Upper lobe of right lung (tissue), 1 donor: ENCODE measurements at regions not wholly inside any gene's neighbourhood (a gene's known extent, or its start where the extent isn't known, plus 50 kb on each side); places are given as distances from the start of the nearest gene placed in this dataset.
A peak's percentile ranks its signal among the peaks of the same experiment; 100 is the strongest.
"Not testable (repeated sequence)": the region's sequence is repeated elsewhere in the genome, so short reads cannot be mapped to it uniquely, and the experiment has no call there.

Source experiments
- ATAC-seq: fragments of 200-7000 bp; cut with Tn5 transposase; one replicate; pipeline ENCODE4 v1.9.1; 2020; ENCODE audit warnings: mild to moderate bottlenecking, moderate library complexity
- DNase-seq: peaks from one replicate; pipeline ENCODE4 v3.0.0-alpha.2; 2020
- H3K27ac ChIP-seq: fragments of 200-600 bp; one replicate; pipeline ENCODE4 v1.8.0; 2022
- H3K27me3 ChIP-seq: fragments of 200-600 bp; one replicate; pipeline ENCODE4 v1.8.0; 2022; ENCODE audit warnings: mild to moderate bottlenecking
- H3K36me3 ChIP-seq: fragments of 200-600 bp; one replicate; pipeline ENCODE4 v1.8.0; 2022
- H3K4me1 ChIP-seq: fragments of 200-600 bp; one replicate; pipeline ENCODE4 v1.8.0; 2022
- H3K4me3 ChIP-seq: fragments of 200-600 bp; one replicate; pipeline ENCODE4 v1.8.0; 2022; ENCODE audit warnings: mild to moderate bottlenecking
- H3K9me3 ChIP-seq: fragments of 200-600 bp; one replicate; pipeline ENCODE4 v1.8.0; 2022
- intact Hi-C: fragments of 100-400 bp; cut with DNase I; formaldehyde crosslinking; loops from one replicate; pipeline ENCODE4 v1.11.0; 2022
- TF ChIP-seq, protein P1 (sequence below): fragments of 200-600 bp; IDR thresholded peaks from one replicate; pipeline ENCODE4 v1.8.0; 2022; ENCODE audit warnings: antibody characterized with exemption
- donor health status: DM: no; HTN: yes; CAD: no; lungs with severe emphysema.

DNA sequence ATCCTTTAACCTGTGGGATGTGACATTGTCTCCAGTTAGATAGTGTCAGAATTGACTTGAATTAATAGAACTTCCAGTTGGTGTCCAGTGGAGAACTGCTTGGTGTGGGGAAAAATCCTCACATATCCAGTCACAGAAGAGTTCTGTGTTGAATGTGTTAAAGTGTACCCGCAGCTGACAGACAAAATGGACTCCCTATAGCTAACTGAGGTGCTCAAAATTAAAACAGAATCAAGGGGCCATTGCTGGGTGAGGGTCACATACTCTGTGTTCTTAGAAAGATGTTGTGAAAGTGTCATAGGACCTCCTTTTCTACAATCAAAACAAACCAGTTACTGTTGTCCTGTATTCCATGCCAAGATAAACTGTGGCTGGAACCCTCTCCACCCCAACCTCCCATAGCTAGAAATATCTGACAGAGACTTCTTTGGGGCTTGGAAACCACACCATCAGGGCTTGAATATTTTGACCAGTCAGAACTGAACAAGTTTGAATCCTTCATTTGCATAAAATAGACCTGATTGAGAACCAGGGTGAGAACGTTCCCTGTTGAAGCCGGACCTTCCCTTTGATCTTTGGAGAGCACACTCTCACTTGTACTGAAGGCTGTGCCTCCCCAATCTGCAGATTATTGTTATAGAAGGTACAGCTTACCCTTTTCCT is 164.0 kb upstream of the ZNF608 start:
- H3K4me1 ChIP-seq = peaks cover 37% of the 10 kb centered on the region
- H3K36me3 ChIP-seq = no peaks in the 10 kb centered on the region
- no peak overlapping the region for H3K4me3 ChIP-seq
- intact Hi-C loops = no loop called here
- no peaks in the 10 kb centered on the region for H3K9me3 ChIP-seq
- ATAC-seq (no peak), DNase-seq (no peak)
- no peak overlapping the region for H3K27ac ChIP-seq
- TF ChIP-seq, protein P1, sequence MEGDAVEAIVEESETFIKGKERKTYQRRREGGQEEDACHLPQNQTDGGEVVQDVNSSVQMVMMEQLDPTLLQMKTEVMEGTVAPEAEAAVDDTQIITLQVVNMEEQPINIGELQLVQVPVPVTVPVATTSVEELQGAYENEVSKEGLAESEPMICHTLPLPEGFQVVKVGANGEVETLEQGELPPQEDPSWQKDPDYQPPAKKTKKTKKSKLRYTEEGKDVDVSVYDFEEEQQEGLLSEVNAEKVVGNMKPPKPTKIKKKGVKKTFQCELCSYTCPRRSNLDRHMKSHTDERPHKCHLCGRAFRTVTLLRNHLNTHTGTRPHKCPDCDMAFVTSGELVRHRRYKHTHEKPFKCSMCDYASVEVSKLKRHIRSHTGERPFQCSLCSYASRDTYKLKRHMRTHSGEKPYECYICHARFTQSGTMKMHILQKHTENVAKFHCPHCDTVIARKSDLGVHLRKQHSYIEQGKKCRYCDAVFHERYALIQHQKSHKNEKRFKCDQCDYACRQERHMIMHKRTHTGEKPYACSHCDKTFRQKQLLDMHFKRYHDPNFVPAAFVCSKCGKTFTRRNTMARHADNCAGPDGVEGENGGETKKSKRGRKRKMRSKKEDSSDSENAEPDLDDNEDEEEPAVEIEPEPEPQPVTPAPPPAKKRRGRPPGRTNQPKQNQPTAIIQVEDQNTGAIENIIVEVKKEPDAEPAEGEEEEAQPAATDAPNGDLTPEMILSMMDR = no peak
- H3K27me3 ChIP-seq = no peaks in the 10 kb centered on the region

DNA sequence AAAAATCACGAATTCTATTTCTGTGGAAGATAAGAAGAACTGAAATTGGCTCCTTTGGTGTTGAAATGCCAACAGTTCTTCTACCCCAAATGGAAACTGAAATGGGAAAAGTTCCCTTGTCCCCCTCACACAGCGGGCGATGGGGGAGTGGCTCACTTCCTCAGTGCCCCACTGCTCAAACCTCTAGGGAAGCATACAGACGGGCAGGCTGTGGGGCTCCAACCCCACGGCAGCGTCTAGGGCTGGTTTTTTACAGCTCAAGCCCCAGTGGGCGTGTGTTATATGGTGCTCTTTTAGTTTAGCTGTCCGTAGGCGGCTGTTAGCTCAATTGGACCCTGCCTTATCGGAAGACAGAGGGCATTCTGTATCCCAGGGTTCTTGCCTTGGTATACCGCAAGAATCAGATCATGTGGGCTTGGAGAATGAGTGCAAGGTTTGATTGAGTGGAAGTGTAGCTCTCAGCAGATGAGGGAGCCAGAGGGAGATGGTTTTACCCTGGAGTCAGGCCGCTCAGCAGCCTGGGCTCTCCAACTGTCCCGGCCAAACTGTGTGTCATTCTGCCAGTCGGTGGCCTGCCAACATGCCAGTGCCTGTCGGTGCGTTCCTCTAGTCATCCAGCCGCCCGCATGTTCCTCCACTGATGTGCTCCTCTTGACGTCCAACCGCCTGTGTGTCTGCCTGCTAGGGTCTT is 166.3 kb upstream of the ZNF608 start:
- TF ChIP-seq, protein P1 = no peak
- H3K27ac ChIP-seq = no peak overlapping the region

DNA sequence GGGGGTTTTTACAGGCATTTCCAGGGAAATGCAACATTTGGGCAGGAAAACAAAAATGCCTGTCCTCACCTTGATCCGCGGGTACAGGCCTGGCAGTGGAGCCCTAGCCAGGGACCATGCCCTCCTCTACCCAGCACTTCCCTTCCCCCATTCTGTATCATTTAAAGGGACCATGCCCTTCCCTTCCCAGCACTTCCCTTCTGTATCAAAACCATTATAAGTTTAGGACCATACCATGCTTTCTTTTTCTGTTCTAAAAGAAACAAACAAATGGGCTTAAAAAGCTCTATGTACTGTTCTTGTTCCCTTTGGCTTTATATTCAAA is 166.9 kb upstream of the ZNF608 start:
- intact Hi-C loops = no loop called here

More for the DNA sequence above, 166.3 kb upstream of the ZNF608 start:
- no peak overlapping the region for H3K4me3 ChIP-seq
- H3K27me3 ChIP-seq = no peaks in the 10 kb centered on the region
- intact Hi-C loops = no loop called here
- no peaks in the 10 kb centered on the region for H3K36me3 ChIP-seq
- peaks cover 15% of the 10 kb centered on the region for H3K4me1 ChIP-seq
- H3K9me3 ChIP-seq = no peaks in the 10 kb centered on the region
- DNase-seq (no peak), ATAC-seq (peak; percentile 61)

DNA sequence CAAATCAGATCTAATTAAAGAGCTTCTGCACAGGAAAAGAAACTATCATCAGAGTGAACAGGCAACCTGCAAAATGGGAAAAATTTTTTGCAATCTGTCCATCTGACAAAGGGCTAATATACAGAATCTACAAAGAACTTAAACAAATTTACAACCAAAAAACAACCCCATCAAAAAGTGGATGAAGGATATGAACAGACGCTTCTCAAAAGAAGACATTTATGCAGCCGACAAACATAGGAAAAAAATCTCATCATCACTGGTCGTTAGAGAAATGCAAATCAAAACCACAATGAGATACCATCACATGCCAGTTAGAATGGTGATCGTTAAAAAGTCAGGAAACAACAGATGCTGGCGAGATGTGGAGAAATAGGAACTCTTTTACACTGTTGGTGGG is 169.9 kb upstream of the ZNF608 start:
- H3K9me3 ChIP-seq, DNase-seq, H3K4me1 ChIP-seq, ATAC-seq, H3K27me3 ChIP-seq, H3K4me3 ChIP-seq, H3K27ac ChIP-seq, intact Hi-C loops, H3K36me3 ChIP-seq: not testable (repeated sequence)

More for the DNA sequence above, 166.9 kb upstream of the ZNF608 start:
- no peak overlapping the region for H3K4me3 ChIP-seq
- TF ChIP-seq, protein P1 = no peak
- H3K4me1 ChIP-seq = peaks cover 13% of the 10 kb centered on the region
- ATAC-seq = no peak
- no peak for DNase-seq
- H3K9me3 ChIP-seq = no peaks in the 10 kb centered on the region
- no peak overlapping the region for H3K27ac ChIP-seq
- no peaks in the 10 kb centered on the region for H3K27me3 ChIP-seq
- no peaks in the 10 kb centered on the region for H3K36me3 ChIP-seq

DNA sequence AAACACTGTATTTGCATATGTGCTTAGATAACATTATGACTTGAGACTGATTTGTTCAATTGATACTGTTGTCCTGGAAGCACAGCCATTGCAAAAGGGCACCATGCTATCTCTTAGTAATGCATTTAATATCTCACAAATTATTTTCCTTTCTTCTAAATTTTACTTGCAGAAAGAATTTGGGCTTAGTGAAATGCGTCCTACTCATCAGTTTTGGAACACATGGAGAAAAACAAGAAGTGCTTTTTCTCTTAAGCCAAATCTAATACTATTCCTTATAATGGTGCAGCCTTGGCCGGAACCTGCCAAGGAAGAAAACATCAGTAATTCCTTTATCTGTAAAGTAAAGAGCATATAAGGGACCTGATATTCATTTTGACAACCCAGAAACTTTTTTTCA is 172.2 kb upstream of the ZNF608 start:
- no peak for ATAC-seq
- no peak for DNase-seq

DNA sequence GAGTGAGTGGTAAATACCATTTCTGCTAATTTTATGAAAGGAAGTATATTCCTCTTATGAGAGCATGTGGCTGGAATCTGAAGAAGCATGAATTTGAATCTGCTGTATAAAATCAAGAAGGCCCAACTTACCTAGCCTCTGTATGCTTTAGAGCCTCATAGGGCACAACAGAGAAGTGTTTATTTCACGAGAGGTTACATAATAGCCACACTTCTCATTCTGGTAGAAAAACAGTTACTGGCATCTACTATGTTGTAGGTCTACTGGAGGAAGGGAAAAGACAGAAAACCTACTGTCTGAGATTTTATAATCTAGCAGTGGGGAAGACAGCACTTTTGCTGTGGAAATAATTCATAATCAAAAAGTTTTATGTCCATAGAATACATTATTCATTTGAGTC is 172.6 kb upstream of the ZNF608 start:
- intact Hi-C loops = no loop called here
- H3K4me3 ChIP-seq = no peak overlapping the region
- H3K36me3 ChIP-seq = no peaks in the 10 kb centered on the region
- H3K27ac ChIP-seq = no peak overlapping the region
- peaks cover 14% of the 10 kb centered on the region for H3K4me1 ChIP-seq
- no peaks in the 10 kb centered on the region for H3K9me3 ChIP-seq
- H3K27me3 ChIP-seq = no peaks in the 10 kb centered on the region
- ATAC-seq (peak; percentile 40), DNase-seq (no peak)
- TF ChIP-seq, protein P1 = no peak

More for the DNA sequence above, 172.2 kb upstream of the ZNF608 start:
- H3K4me3 ChIP-seq = no peak overlapping the region
- TF ChIP-seq, protein P1 = no peak
- H3K27me3 ChIP-seq = no peaks in the 10 kb centered on the region
- intact Hi-C loops = no loop called here
- H3K27ac ChIP-seq = no peak overlapping the region
- no peaks in the 10 kb centered on the region for H3K36me3 ChIP-seq
- peaks cover 14% of the 10 kb centered on the region for H3K4me1 ChIP-seq
- H3K9me3 ChIP-seq = no peaks in the 10 kb centered on the region
